Duodenal mucosa (tissue), 2 donors: ENCODE measurements at regions not wholly inside any gene's neighbourhood (a gene's known extent, or its start where the extent isn't known, plus 50 kb on each side); places are given as distances from the start of the nearest gene placed in this dataset.

ENCODE experiments used
- H3K27ac ChIP-seq: one replicate; pipeline ENCODE4 v1.7.0; 2013; ENCODE audit warnings: low read depth, low read length
- H3K27me3 ChIP-seq, 2 donors: one replicate each; pipeline ENCODE4 v1.7.0; 2013; ENCODE audit warnings: low read length in 2 of 2, control low read depth in 1 of 2; ENCODE audit not compliant: insufficient read depth in 2 of 2, control insufficient read depth in 1 of 2
- H3K36me3 ChIP-seq, 2 donors: one replicate each; pipeline ENCODE4 v1.7.0; 2013; ENCODE audit warnings: low read length in 2 of 2, control low read depth in 1 of 2; ENCODE audit not compliant: insufficient read depth in 2 of 2, control insufficient read depth in 1 of 2
- H3K4me1 ChIP-seq, 2 donors: one replicate each; pipeline ENCODE4 v1.7.0; 2013; ENCODE audit warnings: low read length in 2 of 2, control low read depth in 1 of 2; ENCODE audit not compliant: insufficient read depth in 2 of 2, control insufficient read depth in 1 of 2
- H3K4me3 ChIP-seq, 2 donors: one replicate each; pipeline ENCODE4 v1.7.0; 2013; ENCODE audit warnings: low read length in 2 of 2, low read depth in 1 of 2
- H3K9ac ChIP-seq, 2 donors: one replicate each; pipeline ENCODE4 v1.7.0; 2013; ENCODE audit warnings: low read length in 2 of 2, low read depth in 1 of 2
- H3K9me3 ChIP-seq, 2 donors: one replicate each; pipeline ENCODE4 v1.7.0; 2013; ENCODE audit warnings: low read length in 2 of 2, control low read depth in 1 of 2; ENCODE audit not compliant: control insufficient read depth in 1 of 2

DNA sequence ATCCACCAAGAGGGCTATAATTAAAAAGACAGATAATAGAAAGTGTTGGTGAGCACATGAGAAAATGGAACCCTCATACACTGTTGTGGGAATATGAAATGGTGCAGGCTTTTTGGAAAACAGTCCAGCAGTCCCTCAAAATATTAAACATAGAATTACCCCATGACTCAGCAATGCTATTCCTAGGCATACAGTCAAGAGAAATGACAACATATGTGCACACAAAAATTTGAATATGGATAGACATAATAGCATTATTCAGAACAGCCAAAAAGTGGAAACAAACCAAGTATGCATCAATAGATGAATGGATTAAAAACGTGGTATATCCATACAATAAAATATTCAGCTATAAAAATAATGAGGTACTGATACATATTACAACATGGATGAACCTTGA, 64.5 kb upstream of the GDF10 start:
- no peaks in the 10 kb centered on the region for H3K4me1 ChIP-seq
- no peak overlapping the region for H3K27ac ChIP-seq
- H3K36me3 ChIP-seq, result no peaks in the 10 kb centered on the region
- H3K9me3 ChIP-seq, result no peaks in the 10 kb centered on the region
- no peaks in the 10 kb centered on the region for H3K27me3 ChIP-seq
- no peak overlapping the region for H3K4me3 ChIP-seq
- H3K9ac ChIP-seq, result no peak overlapping the region

DNA sequence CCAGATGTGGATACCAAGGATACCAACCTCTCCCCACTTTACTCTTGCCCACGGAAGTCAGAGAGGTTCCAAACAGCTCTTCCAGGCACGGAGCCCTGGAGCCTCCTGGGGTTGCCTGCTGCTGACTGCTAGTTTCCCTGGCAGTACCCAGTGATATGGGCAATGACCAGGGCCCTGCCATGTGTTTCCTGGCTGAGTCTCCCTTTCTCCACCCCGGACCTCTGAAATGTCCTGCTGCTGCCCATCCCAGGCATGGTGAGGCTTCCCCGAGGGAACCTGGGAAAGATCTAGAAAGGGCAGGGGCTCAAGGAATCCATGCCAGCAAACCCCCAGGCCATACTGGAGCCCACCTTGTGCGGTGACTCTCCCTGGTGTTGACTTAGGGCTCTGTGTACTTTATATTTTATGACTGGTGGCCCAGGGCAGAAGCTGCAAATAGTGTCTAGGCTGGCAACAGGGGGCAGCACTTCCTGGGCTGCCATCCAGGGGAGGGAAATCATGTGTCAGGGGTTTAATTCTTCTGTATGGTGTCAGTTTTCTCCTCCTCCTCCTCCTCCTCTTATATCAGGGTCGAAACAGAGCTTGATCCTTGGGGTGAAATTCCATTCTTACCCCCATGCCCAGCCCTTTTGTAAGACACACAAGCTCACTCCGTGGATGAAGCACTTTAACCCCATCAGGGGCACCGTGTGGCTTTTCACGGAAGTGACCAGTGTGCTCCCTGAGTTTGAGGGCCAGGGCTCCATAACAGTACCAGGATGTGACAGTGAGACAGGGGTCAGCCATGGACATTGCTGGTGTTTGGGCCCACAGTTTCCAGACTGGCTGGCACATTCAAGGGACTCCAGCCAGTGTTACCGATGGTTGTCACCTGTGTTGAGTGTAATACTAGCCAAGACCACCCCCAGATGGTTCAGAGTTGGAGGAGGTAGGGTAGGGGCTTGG, 62.4 kb upstream of the GDF10 start:
- H3K27me3 ChIP-seq, result no peaks in the 10 kb centered on the region

DNA sequence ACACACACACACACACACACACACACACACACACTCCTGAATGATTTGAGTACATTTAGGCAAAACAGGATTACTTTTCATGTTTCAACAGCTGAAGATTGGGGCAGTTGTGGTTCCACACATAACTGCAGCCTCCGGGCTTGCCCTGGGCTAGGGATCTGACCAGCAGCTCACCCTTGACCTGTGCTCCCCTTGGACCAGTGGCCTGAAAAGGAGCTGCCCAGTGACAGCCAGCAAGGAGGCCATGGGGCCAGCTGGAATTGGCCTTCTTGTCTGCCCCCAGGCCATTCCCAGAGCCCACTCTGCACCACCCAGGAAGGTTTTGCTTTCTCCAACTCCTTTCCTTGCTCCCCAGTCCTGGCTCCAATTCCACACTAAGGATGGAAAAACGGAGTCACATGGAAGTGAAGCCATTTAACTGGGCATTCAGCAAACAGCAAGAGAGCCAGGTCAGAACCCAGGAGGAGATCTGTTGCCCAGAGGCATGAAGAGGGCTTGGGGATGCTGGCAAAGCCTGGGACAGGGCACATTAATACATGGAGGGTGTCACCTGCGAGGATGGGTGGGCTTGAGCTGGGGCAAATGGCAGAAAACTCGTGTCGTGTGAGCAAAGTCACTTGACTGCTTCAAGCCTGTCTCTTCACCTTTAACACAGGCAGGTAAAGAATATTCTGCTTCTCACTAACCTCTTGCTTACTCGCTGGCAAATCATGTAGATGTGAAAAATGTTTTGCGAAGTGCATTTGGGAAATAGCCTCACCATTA, 61.5 kb upstream of the GDF10 start:
- H3K9me3 ChIP-seq, result no peaks in the 10 kb centered on the region
- H3K36me3 ChIP-seq, result no peaks in the 10 kb centered on the region
- H3K4me1 ChIP-seq, result no peaks in the 10 kb centered on the region
- H3K9ac ChIP-seq, result no peak overlapping the region
- H3K4me3 ChIP-seq, result no peak overlapping the region
- H3K27me3 ChIP-seq, result no peaks in the 10 kb centered on the region
- H3K27ac ChIP-seq, result no peak overlapping the region

More for the DNA sequence above, 62.4 kb upstream of the GDF10 start:
- Histone ChIP-seq H3K36me3 (no peaks in the 10 kb centered on the region), H3K9ac (no peak overlapping the region), H3K27ac (no peak overlapping the region), H3K4me3 (no peak overlapping the region), H3K4me1 (no peaks in the 10 kb centered on the region), H3K9me3 (no peaks in the 10 kb centered on the region)

DNA sequence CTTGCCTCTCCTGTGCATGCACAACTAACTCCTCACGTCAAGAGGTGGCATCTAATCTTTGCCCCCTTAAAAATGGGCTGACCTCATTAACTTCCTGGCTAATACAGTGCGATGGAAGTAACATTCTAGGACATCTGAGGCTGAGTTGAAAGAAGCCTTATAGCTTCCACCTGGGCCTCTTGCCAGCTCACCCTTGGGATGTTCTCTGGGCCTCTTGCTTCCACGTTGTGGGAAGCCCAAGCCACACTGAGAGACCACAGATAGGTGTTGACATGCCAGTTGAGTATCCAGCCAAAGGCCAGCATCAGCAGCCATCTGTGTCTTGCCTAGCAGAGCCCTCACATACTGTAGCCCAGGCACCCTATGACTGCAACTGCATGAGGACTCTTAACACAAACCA, 60.8 kb upstream of the GDF10 start:
- no peaks in the 10 kb centered on the region for H3K36me3 ChIP-seq
- H3K9ac ChIP-seq, result no peak overlapping the region
- H3K27ac ChIP-seq, result no peak overlapping the region
- no peak overlapping the region for H3K4me3 ChIP-seq
- H3K27me3 ChIP-seq, result no peaks in the 10 kb centered on the region
- H3K9me3 ChIP-seq, result no peaks in the 10 kb centered on the region
- H3K4me1 ChIP-seq, result no peaks in the 10 kb centered on the region

DNA sequence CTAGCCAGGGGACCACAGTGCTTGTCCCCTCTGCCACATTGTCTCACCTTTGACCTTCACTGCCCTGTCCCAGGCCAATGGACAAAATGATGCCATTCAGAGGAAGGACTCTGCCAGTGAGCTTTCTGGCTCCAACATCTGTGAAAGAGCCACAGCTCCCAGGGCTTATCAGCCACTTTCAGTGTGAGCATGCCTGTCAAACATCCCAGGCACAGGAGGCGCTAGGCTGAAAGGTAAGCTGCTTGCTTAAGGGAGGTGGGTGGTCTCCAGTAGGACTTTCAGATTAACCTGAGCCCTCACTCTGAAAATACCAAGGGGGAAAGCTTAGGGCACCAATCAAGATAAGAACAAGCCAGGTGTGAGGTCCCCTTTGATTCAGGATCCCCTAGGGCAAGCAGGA, 59.8 kb upstream of the GDF10 start:
- Histone ChIP-seq H3K9ac (no peak overlapping the region), H3K27ac (no peak overlapping the region), H3K9me3 (no peaks in the 10 kb centered on the region), H3K36me3 (no peaks in the 10 kb centered on the region), H3K4me3 (no peak overlapping the region), H3K27me3 (no peaks in the 10 kb centered on the region), H3K4me1 (no peaks in the 10 kb centered on the region)

DNA sequence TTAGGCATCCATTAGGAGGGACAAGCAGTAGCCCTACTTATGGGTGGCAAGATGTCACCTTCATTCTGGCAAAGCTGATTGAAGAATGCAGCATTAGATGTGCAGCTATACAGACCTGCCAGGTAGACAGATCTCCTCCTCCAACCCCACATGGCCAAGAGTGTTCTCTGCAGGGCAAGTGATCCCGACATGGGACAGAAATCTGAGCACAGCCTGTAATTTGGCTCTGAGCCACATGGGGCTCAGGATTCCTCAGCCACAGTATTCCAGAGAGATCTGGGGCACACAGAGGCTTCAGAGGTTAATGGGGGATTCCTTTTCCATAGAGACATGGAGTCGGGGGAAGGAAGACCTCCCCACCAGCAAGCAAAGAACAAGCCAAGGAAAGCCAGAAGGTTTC, 58.7 kb upstream of the GDF10 start:
- Histone ChIP-seq H3K4me3 (no peak overlapping the region), H3K36me3 (no peaks in the 10 kb centered on the region), H3K9me3 (no peaks in the 10 kb centered on the region), H3K27me3 (no peaks in the 10 kb centered on the region), H3K4me1 (no peaks in the 10 kb centered on the region), H3K9ac (no peak overlapping the region), H3K27ac (no peak overlapping the region)

DNA sequence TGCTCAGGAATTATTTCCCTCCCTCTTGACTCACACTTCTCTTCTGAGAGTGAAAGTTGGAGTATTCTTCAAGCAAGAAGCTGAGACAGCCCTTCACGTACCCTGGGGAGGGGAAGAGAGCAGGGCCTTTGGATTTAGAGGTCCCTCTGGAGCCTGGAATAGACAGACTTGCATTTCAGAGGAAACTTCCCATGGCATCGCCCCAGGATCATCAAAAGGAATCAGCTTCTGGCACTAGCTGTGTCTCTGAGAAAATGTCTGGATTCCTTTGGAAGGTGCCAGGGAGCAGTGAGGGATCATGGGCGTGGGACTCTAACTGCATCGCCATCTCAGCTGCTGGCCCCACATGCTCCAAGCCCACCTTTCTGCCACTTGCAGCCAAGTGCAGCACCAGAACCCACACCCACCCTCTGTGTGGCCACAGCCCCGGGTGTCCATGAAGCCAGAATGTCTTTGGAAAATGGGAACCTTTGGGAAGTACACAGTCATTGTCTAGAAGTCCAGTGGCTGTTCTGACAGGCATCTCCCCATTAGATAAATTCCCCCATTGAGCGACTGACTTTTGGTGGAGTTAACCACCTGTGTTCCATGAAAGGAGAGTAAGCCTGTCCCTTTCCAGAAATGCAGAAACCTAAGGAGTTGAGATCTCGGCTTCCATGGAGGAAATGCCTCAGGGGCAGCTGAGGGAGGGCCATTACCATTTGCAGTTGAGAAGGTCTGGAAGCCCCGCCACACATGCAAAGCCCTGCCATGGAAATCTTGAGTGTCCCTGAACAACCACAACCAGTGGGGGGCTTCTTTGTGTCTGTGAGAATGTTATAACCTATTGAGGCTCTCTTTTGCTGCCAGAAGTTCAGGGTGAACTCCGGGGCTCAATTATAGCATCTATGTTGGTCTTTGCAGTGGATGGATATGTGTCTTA, 57.8 kb upstream of the GDF10 start:
- Histone ChIP-seq H3K4me3 (no peak overlapping the region), H3K9me3 (no peaks in the 10 kb centered on the region)

DNA sequence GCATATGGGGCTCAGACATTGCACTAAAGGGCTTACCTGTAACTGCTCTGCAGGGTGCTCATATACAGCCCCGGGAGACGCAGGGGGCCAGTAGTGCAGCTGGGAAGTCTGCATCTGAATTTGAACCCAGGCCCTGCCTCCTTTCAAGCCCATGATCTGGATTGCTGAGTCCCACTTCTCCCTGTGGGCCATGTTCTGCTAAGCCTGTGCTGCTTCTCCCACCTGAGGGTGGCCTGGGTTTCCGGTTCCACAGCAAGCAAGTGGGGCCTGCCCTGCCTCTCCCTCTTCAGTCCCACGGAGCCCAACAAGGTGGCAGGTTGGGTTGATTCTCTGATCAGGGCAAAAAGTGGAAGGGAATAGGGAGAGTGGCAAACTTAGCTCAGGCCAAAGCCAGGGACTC, 56.6 kb upstream of the GDF10 start:
- Histone ChIP-seq H3K9me3 (no peaks in the 10 kb centered on the region), H3K27me3 (no peaks in the 10 kb centered on the region), H3K4me1 (no peaks in the 10 kb centered on the region), H3K9ac (no peak overlapping the region), H3K36me3 (no peaks in the 10 kb centered on the region), H3K27ac (no peak overlapping the region), H3K4me3 (no peak overlapping the region)

More for the DNA sequence above, 57.8 kb upstream of the GDF10 start:
- Histone ChIP-seq H3K36me3 (no peaks in the 10 kb centered on the region), H3K4me1 (no peaks in the 10 kb centered on the region), H3K27ac (no peak overlapping the region), H3K9ac (no peak overlapping the region), H3K27me3 (no peaks in the 10 kb centered on the region)

DNA sequence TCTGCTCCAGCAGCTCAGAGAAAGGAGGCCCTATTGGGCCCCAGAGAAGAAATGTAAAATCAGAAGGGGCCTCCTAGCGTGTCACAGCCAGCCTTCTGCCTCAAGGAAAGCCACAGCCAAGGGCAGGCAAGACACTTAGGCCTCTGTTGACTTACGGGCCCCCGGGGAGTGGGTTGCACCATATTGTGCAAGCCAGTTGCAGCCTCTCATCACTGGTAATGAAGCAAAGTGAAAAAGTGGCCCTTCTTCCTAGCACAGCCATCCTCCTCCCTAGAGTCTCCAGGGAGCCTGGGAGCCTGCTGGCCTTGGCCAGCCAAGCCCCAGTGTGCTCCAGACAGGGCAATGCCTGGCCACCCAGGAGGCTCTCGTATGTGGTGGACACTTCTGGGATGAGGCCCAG, 56.2 kb upstream of the GDF10 start:
- no peaks in the 10 kb centered on the region for H3K36me3 ChIP-seq
- no peaks in the 10 kb centered on the region for H3K4me1 ChIP-seq
- H3K4me3 ChIP-seq, result no peak overlapping the region
- no peaks in the 10 kb centered on the region for H3K27me3 ChIP-seq
- H3K27ac ChIP-seq, result no peak overlapping the region
- H3K9ac ChIP-seq, result no peak overlapping the region
- H3K9me3 ChIP-seq, result no peaks in the 10 kb centered on the region
